HEK293T (cell line): ENCODE measurements at regions not wholly inside any gene's neighbourhood (a gene's known extent, or its start where the extent isn't known, plus 50 kb on each side); places are given as distances from the start of the nearest gene placed in this dataset.

Experiments
- CTCF ChIA-PET: fragments of 350-600 bp; formaldehyde crosslinking; extraction: SDS; loops from one replicate; lab custom pipeline; 2021; ENCODE audit warnings: antibody characterized with exemption, inconsistent platforms; lab: Yijun Ruan, JAX
- POLR2A ChIA-PET: fragments of 350-600 bp; formaldehyde crosslinking; extraction: SDS; loops from one replicate; lab custom pipeline; 2020; ENCODE audit warnings: antibody characterized with exemption, inconsistent platforms; lab: Yijun Ruan, JAX
- DNase-seq: peaks from one replicate; pipeline ENCODE4 v3.0.0; 2012; ENCODE audit warnings: mixed read lengths; ENCODE audit errors: extremely low spot score
- ARNT ChIP-seq: fragments of 450-650 bp; IDR thresholded peaks from 2 replicates; pipeline ENCODE4 v1.6.1; 2017; ENCODE audit warnings: mild to moderate bottlenecking
- BHLHE40 ChIP-seq: fragments of 450-650 bp; IDR thresholded peaks from 2 replicates; pipeline ENCODE4 v1.6.1; 2016; ENCODE audit warnings: mild to moderate bottlenecking, moderate library complexity, borderline replicate concordance
- CTBP1 ChIP-seq: fragments of 450-650 bp; IDR thresholded peaks from 2 replicates; pipeline ENCODE4 v1.6.1; 2016; ENCODE audit warnings: borderline replicate concordance
- ELF4 ChIP-seq: fragments of 450-650 bp; IDR thresholded peaks from 2 replicates; pipeline ENCODE4 v1.6.1; 2017; ENCODE audit warnings: antibody characterized with exemption
- FOXA1 ChIP-seq: fragments of 450-650 bp; IDR thresholded peaks from 2 replicates; pipeline ENCODE4 v1.6.1; 2016; ENCODE audit warnings: mild to moderate bottlenecking
- FOXK2 ChIP-seq: fragments of 450-650 bp; IDR thresholded peaks from 2 replicates; pipeline ENCODE4 v1.6.1; 2016; ENCODE audit warnings: mild to moderate bottlenecking
- FOXM1 ChIP-seq: fragments of 450-650 bp; IDR thresholded peaks from 2 replicates; pipeline ENCODE4 v1.6.1; 2017; ENCODE audit warnings: mild to moderate bottlenecking, borderline replicate concordance
- HDGF ChIP-seq: fragments of 450-650 bp; IDR thresholded peaks from 2 replicates; pipeline ENCODE4 v1.6.1; 2017; ENCODE audit warnings: antibody characterized with exemption, borderline replicate concordance
- L3MBTL2 ChIP-seq: fragments of 450-650 bp; conservative IDR thresholded peaks from 2 replicates; pipeline ENCODE4 v1.6.1; 2016; ENCODE audit warnings: mild to moderate bottlenecking
- LEF1 ChIP-seq: fragments of 450-650 bp; IDR thresholded peaks from 2 replicates; pipeline ENCODE4 v1.6.1; 2017; ENCODE audit warnings: mild to moderate bottlenecking, borderline replicate concordance
- NFRKB ChIP-seq: fragments of 450-650 bp; IDR thresholded peaks from 2 replicates; pipeline ENCODE4 v1.6.1; 2016; ENCODE audit warnings: mild to moderate bottlenecking, moderate library complexity
- PKNOX1 ChIP-seq: fragments of 450-650 bp; IDR thresholded peaks from 2 replicates; pipeline ENCODE4 v1.6.1; 2016
- SP1 ChIP-seq: fragments of 450-650 bp; IDR thresholded peaks from 2 replicates; pipeline ENCODE4 v1.6.1; 2017
- SUZ12 ChIP-seq: fragments of 450-650 bp; IDR thresholded peaks from 2 replicates; pipeline ENCODE4 v1.6.1; 2016; ENCODE audit warnings: mild to moderate bottlenecking
- TARDBP ChIP-seq: fragments of 450-650 bp; IDR thresholded peaks from 2 replicates; pipeline ENCODE4 v1.6.1; 2016
- ZNF384 ChIP-seq: fragments of 450-650 bp; IDR thresholded peaks from 2 replicates; pipeline ENCODE4 v1.6.1; 2016

GRCh38 chr3:76096036-76096435 is 310.7 kb upstream of the ZNF717 start:
- ChIA-PET CTCF (interaction anchor here (0.7 kb wide), 1 partner anchor 52 kb away, joined by 5 read pairs; no protein-coding TSS in a partner anchor), POLR2A (no interaction called here)
- TF ChIP-seq ZNF384 (no peak), NFRKB (no peak), ELF4 (no peak), HDGF (no peak), TARDBP (no peak), CTBP1 (no peak), FOXK2 (no peak), LEF1 (no peak), ARNT (no peak), L3MBTL2 (no peak), PKNOX1 (no peak), SP1 (no peak), SUZ12 (no peak), FOXA1 (no peak), BHLHE40 (no peak), FOXM1 (no peak)
- DNase-seq = no peak

- POLR2A ChIA-PET = no interaction called here
- DNase-seq = peak; percentile 5
- CTCF ChIA-PET = no interaction called here
- TF ChIP-seq ELF4 (no peak), SUZ12 (no peak), L3MBTL2 (no peak), PKNOX1 (no peak), NFRKB (no peak), FOXA1 (no peak), TARDBP (no peak), BHLHE40 (no peak), CTBP1 (no peak), ARNT (no peak), FOXM1 (no peak), FOXK2 (no peak), SP1 (no peak), LEF1 (no peak), ZNF384 (no peak), HDGF (no peak)
Measured at GRCh38 chr3:76096836-76097588, 311.7 kb upstream of the ZNF717 start.

- TF ChIP-seq PKNOX1 (no peak), FOXA1 (no peak), CTBP1 (no peak)
- ChIA-PET POLR2A (no interaction called here), CTCF (no interaction called here)
- no peak for DNase-seq
Measured at GRCh38 chr3:76097589-76097969, 312.2 kb upstream of the ZNF717 start.

- ChIA-PET CTCF (no interaction called here), POLR2A (no interaction called here)
- no peak for DNase-seq
- TF ChIP-seq FOXA1 = no peak
- no peak for TF ChIP-seq ARNT
- no peak for TF ChIP-seq PKNOX1
- TF ChIP-seq FOXK2 = no peak
- no peak for TF ChIP-seq CTBP1
- no peak for TF ChIP-seq BHLHE40
- TF ChIP-seq SUZ12 = no peak
Measured at GRCh38 chr3:76099956-76100355, 314.6 kb upstream of the ZNF717 start.

- CTCF ChIA-PET = interaction anchor here (1.2 kb wide), 1 partner anchor 17 kb away, joined by 3 read pairs; no protein-coding TSS in a partner anchor
- POLR2A ChIA-PET = no interaction called here
- TF ChIP-seq FOXA1 (no peak), NFRKB (no peak), L3MBTL2 (no peak), SUZ12 (no peak), BHLHE40 (no peak), FOXK2 (no peak), ZNF384 (no peak), FOXM1 (no peak), SP1 (no peak), PKNOX1 (no peak)
- peak; percentile 34 for DNase-seq
Measured at GRCh38 chr3:76107935-76108570, 322.7 kb upstream of the ZNF717 start.
